ENCODE measurements at regions not wholly inside any gene's neighbourhood (a gene's known extent, or its start where the extent isn't known, plus 50 kb on each side); places are given as distances from the start of the nearest gene placed in this dataset.

DNA sequence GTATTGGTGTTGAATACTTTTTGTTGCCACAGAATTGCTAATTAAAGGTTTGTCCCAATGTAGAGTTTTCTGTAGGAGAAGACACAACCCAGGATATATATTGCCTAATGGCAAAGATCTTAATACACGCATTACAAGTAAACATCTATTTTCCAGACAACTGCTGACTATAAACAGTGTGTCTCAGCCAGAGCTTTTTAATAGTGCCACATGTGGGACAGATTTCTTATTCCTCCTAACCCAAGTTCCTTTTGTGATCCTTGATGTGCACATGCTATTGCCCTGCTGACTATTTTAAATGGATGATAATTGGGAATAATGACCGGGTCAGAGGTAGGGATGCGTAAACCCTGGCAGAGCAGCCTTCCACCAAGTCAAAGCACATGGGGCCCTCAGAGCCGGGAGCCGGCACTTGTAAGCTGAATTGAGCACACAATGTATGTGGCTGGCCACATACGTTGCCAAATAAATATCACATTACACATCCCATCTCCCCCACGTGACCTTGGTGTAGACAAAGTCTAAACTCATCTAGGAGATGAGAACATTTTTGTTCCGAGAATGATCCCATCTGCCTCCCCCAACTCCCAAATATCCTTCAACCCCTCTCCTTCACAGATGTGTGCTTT lies 209.8 kb upstream of the NFIA start:
- Histone ChIP-seq H3K27ac (ENCODE audit: low read depth in 1 of 2, low read length in 2 of 2) (no peak overlapping the region), H3K4me2 (replicated peaks; ENCODE audit: extremely low read depth, low read length, poor library complexity, severe bottlenecking) (no peak overlapping the region), H4K20me1 (ENCODE audit: insufficient read depth, low read length) (no peaks in the 10 kb centered on the region), H3K27me3 (ENCODE audit: control insufficient read depth in 2 of 2, insufficient read depth in 2 of 2, low read length in 2 of 2) (no peaks in the 10 kb centered on the region), H3K4me3 (replicated peaks in 1 of 3; ENCODE audit: low read depth in 2 of 3, low read length in 3 of 3) (no peak overlapping the region), H3K9ac (ENCODE audit: insufficient read depth, low read length, poor library complexity, severe bottlenecking) (no peak overlapping the region), H3K36me3 (replicated peaks in 1 of 2; ENCODE audit: control insufficient read depth in 1 of 2, insufficient read depth in 2 of 2, low read length in 2 of 2) (no peaks in the 10 kb centered on the region), H2AFZ (ENCODE audit: insufficient read depth, low read depth, low read length, poor library complexity, severe bottlenecking) (no peak overlapping the region), H3K4me1 (ENCODE audit: control insufficient read depth in 1 of 2, insufficient read depth in 2 of 2, low read length in 2 of 2) (peaks cover 5% of the 10 kb centered on the region in 2 donors), H3K9me3 (replicated peaks in 1 of 2; ENCODE audit: control insufficient read depth in 1 of 2, insufficient read depth in 1 of 2, low read length in 2 of 2) (no peaks in the 10 kb centered on the region), H3K79me2 (ENCODE audit: insufficient read depth, low read length) (no peaks in the 10 kb centered on the region)
- no peak overlapping the region for H3K27ac Mint-ChIP-seq
- peaks cover 8% of the 10 kb centered on the region for H3K4me1 Mint-ChIP-seq
- WGBS (ENCODE audit: insufficient coverage), result 96% methylated on average over 5 of the region's 8 CpGs
- H3K27me3 Mint-ChIP-seq (ENCODE audit: low read depth in 3 of 3), result no peaks in the 10 kb centered on the region
- TF ChIP-seq, protein P1, sequence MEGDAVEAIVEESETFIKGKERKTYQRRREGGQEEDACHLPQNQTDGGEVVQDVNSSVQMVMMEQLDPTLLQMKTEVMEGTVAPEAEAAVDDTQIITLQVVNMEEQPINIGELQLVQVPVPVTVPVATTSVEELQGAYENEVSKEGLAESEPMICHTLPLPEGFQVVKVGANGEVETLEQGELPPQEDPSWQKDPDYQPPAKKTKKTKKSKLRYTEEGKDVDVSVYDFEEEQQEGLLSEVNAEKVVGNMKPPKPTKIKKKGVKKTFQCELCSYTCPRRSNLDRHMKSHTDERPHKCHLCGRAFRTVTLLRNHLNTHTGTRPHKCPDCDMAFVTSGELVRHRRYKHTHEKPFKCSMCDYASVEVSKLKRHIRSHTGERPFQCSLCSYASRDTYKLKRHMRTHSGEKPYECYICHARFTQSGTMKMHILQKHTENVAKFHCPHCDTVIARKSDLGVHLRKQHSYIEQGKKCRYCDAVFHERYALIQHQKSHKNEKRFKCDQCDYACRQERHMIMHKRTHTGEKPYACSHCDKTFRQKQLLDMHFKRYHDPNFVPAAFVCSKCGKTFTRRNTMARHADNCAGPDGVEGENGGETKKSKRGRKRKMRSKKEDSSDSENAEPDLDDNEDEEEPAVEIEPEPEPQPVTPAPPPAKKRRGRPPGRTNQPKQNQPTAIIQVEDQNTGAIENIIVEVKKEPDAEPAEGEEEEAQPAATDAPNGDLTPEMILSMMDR (IDR thresholded peaks at IDR 0.05), result no peak
- intact Hi-C loops (cut with micrococcal nuclease), result no loop called here
- peaks cover 0 to 3% (median 0%) of the 10 kb centered on the region in 7 donors for H3K9me3 Mint-ChIP-seq
- no peaks in the 10 kb centered on the region for H3K36me3 Mint-ChIP-seq
- no peak overlapping the region for H3K4me3 Mint-ChIP-seq
- no peak for DNase-seq

DNA sequence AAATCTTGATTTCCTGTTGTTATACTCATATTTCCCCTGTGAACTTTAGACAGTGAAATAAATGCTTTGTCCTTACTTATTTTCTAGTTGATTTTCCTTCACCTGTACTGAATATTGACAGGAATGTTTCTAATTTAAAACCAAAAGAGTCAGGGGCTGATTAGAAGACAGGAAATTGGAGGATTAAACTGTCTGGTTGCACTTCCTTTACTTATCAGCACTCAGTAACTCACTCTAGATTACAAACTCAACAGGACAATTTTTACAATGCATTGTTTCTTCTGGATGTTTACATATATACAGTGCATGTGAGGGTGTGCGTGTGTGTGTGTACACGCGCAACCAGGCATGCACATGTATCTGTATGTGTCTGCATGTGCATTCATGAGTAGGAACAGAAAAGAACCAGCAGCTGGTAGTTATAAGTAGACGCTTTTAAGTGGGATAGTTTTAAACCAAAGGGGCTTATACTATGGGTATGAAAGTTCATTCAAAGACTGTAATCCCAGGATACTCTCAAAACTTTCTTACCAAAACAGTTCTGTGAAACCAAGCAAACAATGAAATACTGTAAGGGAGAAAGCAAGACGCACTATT lies 212.0 kb upstream of the NFIA start:
- Mint-ChIP-seq H3K36me3 (no peaks in the 10 kb centered on the region), H3K27ac (no peak overlapping the region), H3K9me3 (peaks cover 0 to 3% (median 0%) of the 10 kb centered on the region in 7 donors), H3K4me1 (peaks cover 8% of the 10 kb centered on the region), H3K27me3 (ENCODE audit: low read depth in 3 of 3) (no peaks in the 10 kb centered on the region), H3K4me3 (no peak overlapping the region)
- Histone ChIP-seq H3K79me2 (ENCODE audit: insufficient read depth, low read length) (no peaks in the 10 kb centered on the region), H3K36me3 (replicated peaks in 1 of 2; ENCODE audit: control insufficient read depth in 1 of 2, insufficient read depth in 2 of 2, low read length in 2 of 2) (no peaks in the 10 kb centered on the region), H3K4me3 (replicated peaks in 1 of 3; ENCODE audit: low read depth in 2 of 3, low read length in 3 of 3) (no peak overlapping the region), H2AFZ (ENCODE audit: insufficient read depth, low read depth, low read length, poor library complexity, severe bottlenecking) (peak overlapping the region; percentile 30), H3K4me2 (replicated peaks; ENCODE audit: extremely low read depth, low read length, poor library complexity, severe bottlenecking) (no peak overlapping the region), H3K9ac (ENCODE audit: insufficient read depth, low read length, poor library complexity, severe bottlenecking) (no peak overlapping the region), H3K27ac (ENCODE audit: low read depth in 1 of 2, low read length in 2 of 2) (no peak overlapping the region), H4K20me1 (ENCODE audit: insufficient read depth, low read length) (no peaks in the 10 kb centered on the region), H3K4me1 (ENCODE audit: control insufficient read depth in 1 of 2, insufficient read depth in 2 of 2, low read length in 2 of 2) (peaks cover 21 to 26% of the 10 kb centered on the region in 2 donors), H3K27me3 (ENCODE audit: control insufficient read depth in 2 of 2, insufficient read depth in 2 of 2, low read length in 2 of 2) (no peaks in the 10 kb centered on the region), H3K9me3 (replicated peaks in 1 of 2; ENCODE audit: control insufficient read depth in 1 of 2, insufficient read depth in 1 of 2, low read length in 2 of 2) (no peaks in the 10 kb centered on the region)
- intact Hi-C loops (cut with micrococcal nuclease), result no loop called here
- WGBS (ENCODE audit: insufficient coverage), result 100% methylated on average over 1 of the region's 5 CpGs
- TF ChIP-seq, protein P1 (IDR thresholded peaks at IDR 0.05), result no peak
- no peak for DNase-seq
